ENCODE measurements at regions not wholly inside any gene's neighbourhood (a gene's known extent, or its start where the extent isn't known, plus 50 kb on each side); places are given as distances from the start of the nearest gene placed in this dataset.

- BruUV-seq (replicated peaks) = no TSS peak
- dilution Hi-C loops (cut with MboI; ENCODE audit: extremely low pct_ligation_motif_present, low sequenced_read_pairs) = no loop called here
Measured at GRCh38 chr5:118302786-118303185, 685.6 kb downstream of the DTWD2 start.

GRCh38 chr5:118301696-118302095, 686.7 kb downstream of the DTWD2 start:
- no peak overlapping the region for H3K9ac ChIP-seq (replicated peaks; ENCODE audit: extremely low read depth, insufficient read depth, low read length)
- H3K4me1 ChIP-seq (ENCODE audit: control insufficient read depth, extremely low read depth, insufficient read depth, low read length) = no peaks in the 10 kb centered on the region
- H2AFZ ChIP-seq (ENCODE audit: low read depth, low read length) = no peak overlapping the region
- DNase-seq (ENCODE audit: low read depth, low spot score) = no peak
- TF ChIP-seq CTCF (IDR thresholded peaks at IDR 0.05; ENCODE audit: extremely low read depth in 1 of 2, insufficient read depth in 1 of 2, low read depth in 1 of 2, low read length in 2 of 2) = no peak
- TF ChIP-seq MAX (IDR thresholded peaks at IDR 0.05; ENCODE audit: insufficient read depth, insufficient read length) = no peak
- no peak for TF ChIP-seq JUN (IDR thresholded peaks at IDR 0.05; ENCODE audit: borderline replicate concordance, insufficient read depth, insufficient read length, low read depth)
- no peak for TF ChIP-seq POLR2A (IDR thresholded peaks at IDR 0.05; ENCODE audit: low read depth, low read length)
- no peak for TF ChIP-seq MYC (IDR thresholded peaks at IDR 0.05; ENCODE audit: low read depth, low read length)
- no peak for TF ChIP-seq FOS (IDR thresholded peaks at IDR 0.05; ENCODE audit: borderline replicate concordance, insufficient read depth, low read length)
- POLR2A ChIA-PET = no interaction called here
- CTCF ChIA-PET = no interaction called here
- no peaks in the 10 kb centered on the region for H3K9me1 ChIP-seq (replicated peaks; ENCODE audit: control insufficient read depth, extremely low read depth, insufficient read depth, low read length)
- dilution Hi-C loops (cut with MboI; ENCODE audit: extremely low pct_ligation_motif_present, low sequenced_read_pairs) = no loop called here
- no peak overlapping the region for H3K27ac ChIP-seq (ENCODE audit: insufficient read depth, low read depth, low read length)
- no peaks in the 10 kb centered on the region for H3K27me3 ChIP-seq (ENCODE audit: control insufficient read depth in 2 of 2, insufficient read depth in 2 of 2, low read length in 2 of 2)
- no peak for FAIRE-seq
- no peak overlapping the region for H3K4me2 ChIP-seq (ENCODE audit: insufficient read depth, low read length)
- H3K9me3 ChIP-seq (replicated peaks; ENCODE audit: control insufficient read depth, insufficient read depth, low read length) = no peaks in the 10 kb centered on the region
- no peak overlapping the region for H3K4me3 ChIP-seq (replicated peaks in 1 of 3; ENCODE audit: insufficient read depth in 1 of 3, low read depth in 1 of 3, low read length in 3 of 3)
- no peaks in the 10 kb centered on the region for H3K36me3 ChIP-seq (ENCODE audit: control insufficient read depth in 2 of 2, extremely low read depth in 1 of 2, insufficient read depth in 2 of 2, low read length in 2 of 2)
- intact Hi-C loops (cut with micrococcal nuclease) = no loop called here
- no peaks in the 10 kb centered on the region for H3K79me2 ChIP-seq (ENCODE audit: control insufficient read depth, insufficient read depth, low read length)
- BruUV-seq (replicated peaks) = no TSS peak
- H4K20me1 ChIP-seq (replicated peaks; ENCODE audit: control insufficient read depth, extremely low read depth, insufficient read depth, low read length) = no peaks in the 10 kb centered on the region

More at GRCh38 chr5:118302786-118303185, 685.6 kb downstream of the DTWD2 start:
- DNase-seq (ENCODE audit: low read depth, low spot score) (no peak), FAIRE-seq (no peak)
- H3K4me2 ChIP-seq (ENCODE audit: insufficient read depth, low read length) = no peak overlapping the region
- no peaks in the 10 kb centered on the region for H3K9me3 ChIP-seq (replicated peaks; ENCODE audit: control insufficient read depth, insufficient read depth, low read length)
- no peaks in the 10 kb centered on the region for H3K36me3 ChIP-seq (ENCODE audit: control insufficient read depth in 2 of 2, extremely low read depth in 1 of 2, insufficient read depth in 2 of 2, low read length in 2 of 2)
- ChIA-PET CTCF (no interaction called here), POLR2A (no interaction called here)
- H3K9ac ChIP-seq (replicated peaks; ENCODE audit: extremely low read depth, insufficient read depth, low read length) = no peak overlapping the region
- H3K4me3 ChIP-seq (replicated peaks in 1 of 3; ENCODE audit: insufficient read depth in 1 of 3, low read depth in 1 of 3, low read length in 3 of 3) = no peak overlapping the region
- H3K27ac ChIP-seq (ENCODE audit: insufficient read depth, low read depth, low read length) = no peak overlapping the region
- intact Hi-C loops (cut with micrococcal nuclease) = no loop called here
- H3K9me1 ChIP-seq (replicated peaks; ENCODE audit: control insufficient read depth, extremely low read depth, insufficient read depth, low read length) = no peaks in the 10 kb centered on the region
- no peak overlapping the region for H2AFZ ChIP-seq (ENCODE audit: low read depth, low read length)
- TF ChIP-seq JUN (IDR thresholded peaks at IDR 0.05; ENCODE audit: borderline replicate concordance, insufficient read depth, insufficient read length, low read depth) (no peak), EZH2 (IDR thresholded peaks at IDR 0.05; ENCODE audit: borderline replicate concordance, low read depth, low read length, severe bottlenecking) (no peak), FOS (IDR thresholded peaks at IDR 0.05; ENCODE audit: borderline replicate concordance, insufficient read depth, low read length) (no peak), POLR2AphosphoS5 (IDR thresholded peaks at IDR 0.05; ENCODE audit: insufficient read depth, low read depth, low read length) (no peak), GATA2 (IDR thresholded peaks at IDR 0.05; ENCODE audit: insufficient read depth, insufficient read length, low read depth, low read length) (no peak), POLR2A (IDR thresholded peaks at IDR 0.05; ENCODE audit: low read depth, low read length) (no peak)
- no peaks in the 10 kb centered on the region for H4K20me1 ChIP-seq (replicated peaks; ENCODE audit: control insufficient read depth, extremely low read depth, insufficient read depth, low read length)
- H3K27me3 ChIP-seq (ENCODE audit: control insufficient read depth in 2 of 2, insufficient read depth in 2 of 2, low read length in 2 of 2) = no peaks in the 10 kb centered on the region
- no peaks in the 10 kb centered on the region for H3K79me2 ChIP-seq (ENCODE audit: control insufficient read depth, insufficient read depth, low read length)
- no peaks in the 10 kb centered on the region for H3K4me1 ChIP-seq (ENCODE audit: control insufficient read depth, extremely low read depth, insufficient read depth, low read length)
